ENCODE measurements at regions not wholly inside any gene's neighbourhood (a gene's known extent, or its start where the extent isn't known, plus 50 kb on each side); places are given as distances from the start of the nearest gene placed in this dataset.
"Not testable (repeated sequence)": the region's sequence is repeated elsewhere in the genome, so short reads cannot be mapped to it uniquely, and the experiment has no call there.

DNA sequence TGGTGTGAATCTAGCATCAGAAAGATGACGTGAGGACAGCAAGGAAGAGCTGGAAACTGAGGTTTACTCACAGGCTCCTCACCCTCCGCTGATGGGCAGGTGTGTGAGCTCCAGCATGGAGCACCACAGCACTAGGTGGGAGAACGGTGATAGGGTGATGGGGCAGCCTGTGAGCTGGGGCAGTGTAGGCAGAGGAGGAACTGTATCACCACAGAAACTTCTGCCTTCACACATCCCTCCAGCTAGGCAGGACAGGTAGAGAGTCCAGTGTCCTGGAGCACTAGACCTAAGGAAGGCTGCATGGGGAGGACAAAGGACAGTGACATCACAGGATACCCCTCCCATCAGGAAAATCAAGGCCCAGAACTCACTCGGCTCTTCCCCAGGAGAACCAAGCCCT is 241.8 kb upstream of the PRSS58 start:
- no peak for DNase-seq (ENCODE audit: low read depth)

DNA sequence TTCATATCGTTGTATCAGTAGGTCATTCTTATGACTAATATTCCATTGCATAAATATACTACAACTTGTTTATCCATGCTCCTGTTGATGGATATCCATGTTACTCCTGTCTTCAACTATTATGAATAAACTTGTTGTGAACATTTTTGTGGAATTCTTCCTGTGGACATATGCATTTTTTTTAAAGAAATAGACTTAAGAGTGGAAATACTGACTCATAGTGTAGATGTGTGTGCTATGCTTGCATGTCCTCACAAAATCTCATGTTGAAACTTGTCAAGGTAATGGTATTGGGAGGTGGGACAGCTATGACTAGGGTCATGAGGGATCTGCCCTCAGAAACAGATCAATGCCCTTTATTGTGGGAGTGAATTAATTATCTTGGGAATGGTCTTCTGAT is 240.5 kb upstream of the PRSS58 start:
- DNase-seq (ENCODE audit: low read depth): no peak

DNA sequence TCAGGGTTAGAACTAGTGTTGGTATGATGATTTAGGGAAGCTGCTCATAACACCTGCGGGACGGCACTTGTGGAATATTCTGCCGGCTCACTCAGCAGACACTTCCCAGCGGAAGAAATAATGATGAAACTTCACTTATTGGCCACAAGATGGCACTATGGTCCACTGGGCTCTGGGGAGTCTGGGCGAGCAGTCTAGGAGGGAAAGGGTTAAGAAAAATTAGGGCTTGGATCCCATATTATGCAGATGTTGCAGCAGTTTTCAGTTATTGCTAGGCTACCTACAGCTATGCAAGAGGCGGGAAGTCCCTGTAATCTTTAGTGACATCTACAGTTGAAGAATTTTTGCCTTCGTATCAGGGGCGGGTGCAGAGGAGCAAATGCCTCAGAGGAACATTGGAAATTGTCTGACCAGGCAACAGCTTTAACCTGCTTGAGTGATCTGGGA is 238.7 kb upstream of the PRSS58 start:
- no peak for DNase-seq (ENCODE audit: low read depth)

DNA sequence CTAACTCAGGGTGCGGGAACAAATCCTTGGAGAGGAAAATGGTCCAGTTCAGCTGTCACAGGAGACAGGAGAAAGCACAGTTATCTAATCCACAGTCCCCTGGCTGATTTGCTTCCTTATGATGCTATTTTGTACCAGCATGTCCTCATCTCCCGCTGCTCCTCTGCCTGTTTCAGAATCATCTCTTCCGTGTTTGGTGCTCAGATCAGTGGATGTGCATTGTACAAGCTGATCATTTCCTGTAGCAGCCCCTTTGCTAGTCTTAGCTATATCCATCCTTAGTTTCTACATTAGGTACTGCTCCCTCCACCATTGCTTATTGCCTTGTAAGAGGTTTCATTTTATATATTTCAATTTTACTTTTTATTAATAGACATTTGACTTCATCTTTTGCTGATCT is 238.0 kb upstream of the PRSS58 start:
- not testable (repeated sequence) for DNase-seq (ENCODE audit: low read depth)

DNA sequence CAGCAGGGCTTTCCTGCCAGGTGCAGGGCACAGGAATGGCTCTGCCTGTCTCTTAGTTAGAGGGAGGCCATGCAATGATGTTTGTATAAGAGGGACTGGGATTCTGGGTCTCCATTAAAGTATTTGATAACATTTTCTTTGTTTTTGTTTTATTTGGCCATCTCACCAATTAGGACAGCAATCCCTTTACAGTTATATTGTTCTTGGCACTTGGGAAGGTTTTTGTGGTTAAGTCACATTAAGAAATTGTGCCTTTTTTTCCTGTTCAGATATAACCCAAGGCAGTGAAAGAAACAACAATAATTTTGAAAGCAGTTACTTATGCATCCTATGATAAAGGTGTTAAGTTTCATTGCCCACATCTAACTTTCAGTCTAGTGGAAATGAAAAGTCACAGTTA is 237.4 kb upstream of the PRSS58 start:
- not testable (repeated sequence) for DNase-seq (ENCODE audit: low read depth)

DNA sequence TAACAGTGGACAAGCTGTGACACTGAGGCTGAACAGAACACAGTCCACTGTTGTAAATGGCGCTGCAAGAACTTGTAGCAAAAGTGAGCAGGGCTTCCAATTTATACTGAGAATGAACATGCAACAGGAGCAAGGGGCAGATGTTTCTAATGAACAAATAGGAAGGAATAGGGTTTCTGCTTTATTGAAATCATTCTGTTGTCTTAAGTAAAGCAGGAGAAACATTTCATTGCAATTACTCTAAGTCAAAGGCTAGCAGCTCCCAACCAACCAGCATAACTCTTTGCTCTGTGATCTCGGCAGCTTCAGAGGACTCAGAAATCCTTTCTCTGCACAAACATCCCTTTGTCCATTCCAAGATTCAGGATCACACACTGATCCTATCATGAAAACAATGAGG is 236.2 kb upstream of the PRSS58 start:
- no peak for DNase-seq (ENCODE audit: low read depth)

DNA sequence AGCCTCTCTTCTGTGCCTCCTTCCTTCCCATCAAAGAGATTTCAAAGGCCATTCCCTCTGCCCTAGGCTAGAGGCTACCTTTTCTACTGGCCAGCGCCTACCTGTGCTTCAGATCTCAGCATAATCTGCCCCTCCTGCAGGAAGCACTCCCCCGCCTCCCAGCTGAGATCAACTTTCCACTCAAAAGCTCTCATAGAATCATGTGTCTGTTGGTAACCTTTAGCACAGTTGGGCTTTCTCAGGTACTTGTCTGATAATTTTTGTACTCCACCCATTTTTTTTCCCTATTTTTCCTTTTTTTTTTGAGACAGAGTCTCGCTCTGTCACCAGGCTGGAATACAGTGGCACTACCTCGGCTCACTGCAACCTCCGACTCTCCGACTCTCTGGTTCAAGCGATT is 231.0 kb upstream of the PRSS58 start:
- no peak for DNase-seq (ENCODE audit: low read depth)

DNA sequence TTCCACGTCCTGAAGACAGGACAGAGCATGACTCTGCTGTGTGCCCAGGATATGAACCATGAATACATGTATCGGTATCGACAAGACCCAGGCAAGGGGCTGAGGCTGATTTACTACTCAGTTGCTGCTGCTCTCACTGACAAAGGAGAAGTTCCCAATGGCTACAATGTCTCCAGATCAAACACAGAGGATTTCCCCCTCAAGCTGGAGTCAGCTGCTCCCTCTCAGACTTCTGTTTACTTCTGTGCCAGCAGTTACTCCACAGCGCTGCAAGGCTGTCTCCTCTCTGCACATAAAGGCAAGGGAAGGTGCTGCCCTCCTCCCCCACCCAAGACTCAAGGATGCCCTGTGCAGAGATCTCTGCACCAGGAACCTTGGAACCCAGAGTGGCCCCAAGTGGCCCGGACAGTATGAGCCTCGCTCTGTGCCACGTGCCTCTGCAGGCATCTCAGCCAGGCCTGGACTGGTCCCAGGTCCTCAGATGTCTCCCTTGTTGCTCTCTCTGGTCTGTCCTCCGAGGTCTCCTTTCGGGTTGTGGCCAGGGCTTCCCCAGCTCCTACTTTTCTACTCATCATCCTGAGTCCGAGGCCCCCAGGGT is 230.3 kb upstream of the PRSS58 start:
- DNase-seq (ENCODE audit: low read depth): no peak

DNA sequence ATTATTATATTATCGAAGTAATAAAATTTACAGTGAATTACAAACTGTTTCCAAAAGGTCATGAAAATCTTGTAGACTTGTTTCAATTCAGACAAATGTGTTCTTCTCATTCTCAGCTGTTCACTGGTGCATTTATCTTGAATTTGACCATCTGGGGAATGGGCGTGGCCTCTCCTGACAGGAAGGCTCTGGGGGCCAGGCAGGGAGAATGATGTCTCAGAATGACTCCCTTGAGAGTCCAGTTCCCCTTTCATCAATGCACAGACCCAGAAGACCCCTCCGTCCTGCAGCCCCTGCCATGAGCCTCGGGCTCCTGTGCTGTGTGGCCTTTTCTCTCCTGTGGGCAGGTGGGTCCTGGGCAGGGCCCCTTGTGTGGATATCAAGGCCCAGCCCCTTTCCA is 229.7 kb upstream of the PRSS58 start:
- DNase-seq (ENCODE audit: low read depth): not testable (repeated sequence)

DNA sequence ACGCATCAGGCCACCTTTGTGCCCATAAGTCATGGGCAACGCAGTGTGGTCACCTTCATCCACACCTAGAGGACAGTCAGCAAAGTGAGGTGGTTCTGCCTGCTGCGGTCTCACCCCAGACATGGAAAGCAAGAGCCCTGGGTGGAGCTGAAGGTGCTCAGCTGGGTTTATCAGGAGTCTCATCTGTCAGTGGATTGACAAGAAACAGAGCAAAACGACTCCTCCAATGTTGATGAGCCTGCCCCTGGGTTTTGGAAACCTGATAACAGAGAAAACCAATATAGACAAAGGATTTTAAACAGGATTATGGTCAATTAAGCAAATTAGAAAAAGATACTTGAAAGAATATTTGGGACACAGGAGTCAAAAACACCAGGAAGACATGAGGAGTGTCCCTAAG is 229.3 kb upstream of the PRSS58 start:
- DNase-seq (ENCODE audit: low read depth): no peak

DNA sequence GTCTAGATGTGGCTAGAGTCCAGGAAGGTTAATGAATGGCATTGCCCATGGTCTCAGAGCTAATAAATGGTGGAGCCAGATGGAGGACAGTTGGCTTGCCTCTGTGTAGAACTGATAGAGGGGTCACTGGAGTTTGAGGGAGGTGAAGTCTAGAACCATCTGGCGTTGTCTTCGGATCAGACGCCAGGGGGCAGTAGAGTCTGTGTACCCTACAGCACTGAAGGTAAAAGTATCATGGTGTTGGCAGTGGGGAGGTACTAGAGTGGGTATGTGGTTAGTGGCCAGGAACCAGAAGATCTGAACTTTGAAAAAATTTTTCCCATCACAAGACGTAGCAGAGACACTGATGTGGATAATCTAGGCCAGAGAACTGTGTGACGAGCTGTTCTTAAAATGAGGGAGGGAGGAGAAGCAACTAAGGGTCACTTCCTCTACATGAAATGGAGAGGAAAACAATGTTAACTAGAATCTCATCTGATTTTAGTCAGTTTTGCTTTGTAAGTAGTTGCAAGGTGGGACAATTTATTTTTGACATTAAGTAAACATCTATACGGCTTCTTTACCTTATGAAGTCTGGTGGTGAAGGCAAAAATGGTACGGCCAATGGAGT is 227.9 kb upstream of the PRSS58 start:
- DNase-seq (ENCODE audit: low read depth): no peak

DNA sequence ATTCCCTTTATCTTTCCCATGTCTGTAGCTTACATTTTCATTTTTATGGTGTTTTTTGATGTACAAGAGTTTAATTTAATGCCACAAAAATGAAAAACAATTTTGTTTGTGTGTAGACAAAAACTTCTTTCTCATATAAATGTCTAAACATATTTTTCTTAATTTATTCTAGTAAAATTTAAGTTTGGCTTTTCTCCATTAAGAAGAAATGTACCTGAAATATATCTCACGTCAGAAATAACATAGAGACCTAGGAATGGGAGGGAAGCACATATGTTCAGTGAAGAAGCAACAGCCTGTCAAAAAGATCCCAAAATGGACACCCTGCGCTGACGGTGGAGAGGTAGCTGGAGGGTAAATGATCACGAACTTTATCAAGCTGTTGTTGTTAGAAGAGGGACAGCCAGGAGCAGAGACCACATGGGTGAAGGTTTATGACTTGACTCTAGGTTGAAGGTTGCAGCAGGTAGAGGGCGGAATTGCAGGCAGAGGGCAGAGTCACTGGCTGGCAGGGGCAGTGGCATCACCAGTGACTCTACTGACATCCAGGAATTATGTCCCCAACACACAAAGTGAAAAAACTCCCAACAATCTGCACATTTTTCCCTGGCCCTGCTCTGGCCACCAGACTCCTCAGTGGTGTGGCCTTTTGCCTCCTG is 225.9 kb upstream of the PRSS58 start:
- DNase-seq (ENCODE audit: low read depth): no peak

DNA sequence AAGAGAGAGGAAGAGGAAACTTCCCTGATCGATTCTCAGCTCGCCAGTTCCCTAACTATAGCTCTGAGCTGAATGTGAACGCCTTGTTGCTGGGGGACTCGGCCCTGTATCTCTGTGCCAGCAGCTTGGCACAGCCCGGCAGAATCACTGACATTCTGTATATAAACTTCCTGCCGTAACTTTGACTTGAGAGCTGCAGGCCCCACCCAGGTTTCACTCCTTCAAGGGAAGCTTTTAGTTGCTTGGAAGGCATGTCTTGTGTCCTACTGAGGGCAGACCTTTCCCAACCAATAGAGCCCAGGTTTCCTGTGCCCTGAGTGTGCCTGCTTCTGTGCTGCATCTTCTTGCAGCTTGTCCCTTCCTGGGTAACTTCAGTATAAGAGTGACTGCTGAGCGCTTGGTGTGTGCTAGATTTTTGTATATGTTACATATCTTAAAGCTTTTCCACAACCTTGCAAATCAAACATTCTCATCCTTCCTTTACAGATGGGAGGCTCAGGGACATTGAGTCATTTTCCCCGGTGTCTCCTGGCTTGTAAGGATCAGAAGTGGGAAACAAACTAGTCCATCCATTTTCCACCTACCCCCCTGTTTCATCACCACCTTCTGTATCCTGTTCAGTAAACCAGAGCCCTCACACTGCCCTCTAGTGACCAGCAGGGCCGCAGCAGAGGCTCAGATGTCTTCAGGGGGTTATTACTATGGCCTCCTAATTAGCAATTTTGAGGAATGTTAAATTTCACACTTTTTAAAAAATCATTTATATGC is 225.2 kb upstream of the PRSS58 start:
- no peak for DNase-seq (ENCODE audit: low read depth)

DNA sequence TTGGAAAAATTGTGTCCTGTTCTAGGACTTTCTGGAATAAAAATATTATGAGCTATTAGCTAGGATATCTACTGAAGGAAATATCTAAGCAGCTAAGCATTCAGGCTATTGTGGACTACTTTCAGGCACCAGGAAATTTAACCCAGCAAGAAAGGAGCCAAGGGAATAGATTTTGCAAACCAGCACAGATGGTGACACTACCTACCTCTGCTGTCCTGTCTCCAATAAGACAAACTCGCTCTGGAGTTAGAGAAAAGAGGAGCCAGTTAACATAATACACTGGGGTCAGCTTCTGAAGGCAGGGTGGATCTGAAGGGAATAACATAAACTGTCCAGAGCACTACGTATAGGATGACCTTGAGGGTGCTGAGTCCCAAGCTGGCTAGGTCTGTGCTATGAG is 223.7 kb upstream of the PRSS58 start:
- DNase-seq (ENCODE audit: low read depth): no peak

DNA sequence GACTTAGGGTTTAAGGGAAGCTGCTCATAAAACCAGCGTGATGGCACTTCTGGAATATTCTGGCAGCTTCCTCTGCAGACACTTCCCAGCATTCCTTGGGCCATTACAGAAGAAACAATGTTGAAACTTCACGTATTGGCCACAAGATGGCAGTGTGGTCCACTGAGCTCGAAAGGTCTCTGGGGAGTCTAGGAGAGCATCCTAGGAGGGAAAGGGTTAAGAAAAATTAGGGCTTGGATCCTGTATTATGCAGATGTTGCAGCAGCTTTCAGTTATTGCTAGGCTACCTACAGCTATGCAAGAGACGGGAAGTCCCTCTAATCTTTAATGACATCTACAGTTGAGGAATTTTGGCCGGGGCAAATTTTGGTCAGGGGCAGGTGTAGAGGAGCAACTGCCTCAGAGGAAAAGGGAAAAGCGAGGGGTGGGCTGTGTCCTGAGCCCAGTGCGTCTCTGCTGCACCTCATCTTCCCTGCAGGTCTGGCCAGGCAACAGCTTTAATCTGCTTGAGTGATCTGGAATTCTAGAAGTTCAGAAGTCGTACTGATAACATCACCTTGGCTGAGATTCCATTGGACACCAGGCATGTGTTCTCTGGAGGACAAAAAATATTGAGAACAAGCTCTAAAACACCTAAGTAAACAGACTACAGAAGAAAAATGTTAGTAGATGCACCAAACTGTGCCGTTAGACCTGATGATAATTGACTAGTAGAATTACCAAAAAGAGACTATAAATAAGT is 220.8 kb upstream of the PRSS58 start:
- no peak for DNase-seq (ENCODE audit: low read depth)

DNA sequence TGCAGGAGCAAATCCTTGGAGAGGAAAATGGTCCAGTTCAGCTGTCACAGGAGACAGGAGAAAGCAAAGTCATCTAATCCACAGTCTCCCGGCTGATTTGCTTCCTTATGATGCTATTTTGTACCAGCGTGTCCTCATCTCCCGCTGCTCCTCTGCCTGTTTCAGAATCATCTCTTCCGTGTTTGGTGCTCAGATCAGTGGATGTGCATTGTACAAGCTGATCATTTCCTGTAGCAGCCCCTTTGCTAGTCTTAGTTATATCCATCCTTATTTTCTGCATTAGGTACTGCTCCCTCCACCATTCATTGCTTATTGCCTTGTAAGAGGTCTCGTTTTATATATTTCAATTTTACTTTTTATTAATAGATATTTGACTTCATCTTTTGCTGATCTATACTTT is 219.9 kb upstream of the PRSS58 start:
- DNase-seq (ENCODE audit: low read depth): not testable (repeated sequence)

DNA sequence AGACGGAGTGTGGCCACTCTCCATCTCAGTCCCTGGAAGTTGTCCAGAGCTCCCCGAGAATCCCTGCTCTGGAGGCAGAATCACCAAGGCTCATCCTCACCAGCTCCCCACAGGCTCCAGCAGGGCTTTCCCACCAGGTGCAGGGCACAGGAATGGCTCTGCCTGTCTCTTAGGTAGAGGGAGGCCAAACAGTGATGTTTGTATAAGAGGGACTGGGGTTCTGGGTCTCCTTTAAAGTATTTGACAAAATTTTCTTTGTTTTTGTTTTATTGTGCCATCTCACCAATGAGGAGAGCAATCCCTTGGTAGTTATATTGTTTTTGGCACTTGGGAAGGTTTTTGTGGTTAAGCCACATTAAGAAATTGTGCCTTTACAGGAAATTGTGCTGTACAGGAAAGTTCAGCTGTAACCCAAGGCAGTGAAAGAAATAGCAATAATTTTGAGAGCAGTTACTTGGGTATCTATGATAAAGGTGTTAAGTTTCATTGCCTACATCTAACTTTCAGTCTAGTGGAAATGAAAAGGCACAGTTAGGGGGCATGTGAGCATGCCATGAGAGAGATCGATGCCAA is 219.3 kb upstream of the PRSS58 start:
- DNase-seq (ENCODE audit: low read depth): no peak

DNA sequence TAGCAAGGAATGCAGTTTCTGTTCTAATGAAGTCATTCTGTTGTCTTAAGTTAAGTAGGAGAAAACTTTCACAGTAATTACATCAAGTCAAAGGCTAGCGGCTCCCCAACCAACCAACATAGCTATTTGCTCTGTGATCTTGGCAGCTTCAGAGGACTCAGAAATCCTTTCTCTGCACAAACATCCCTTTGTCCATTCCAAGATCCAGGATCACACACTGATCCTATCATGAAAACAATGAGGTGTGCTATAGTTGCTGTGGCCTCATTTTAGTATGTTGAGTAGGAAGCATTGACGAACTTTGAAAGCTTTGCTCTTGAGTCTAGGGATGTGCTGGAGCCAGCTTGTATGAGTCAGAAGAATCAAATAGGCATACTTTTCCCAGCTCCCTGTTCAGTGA is 218.2 kb upstream of the PRSS58 start:
- DNase-seq (ENCODE audit: low read depth): no peak

DNA sequence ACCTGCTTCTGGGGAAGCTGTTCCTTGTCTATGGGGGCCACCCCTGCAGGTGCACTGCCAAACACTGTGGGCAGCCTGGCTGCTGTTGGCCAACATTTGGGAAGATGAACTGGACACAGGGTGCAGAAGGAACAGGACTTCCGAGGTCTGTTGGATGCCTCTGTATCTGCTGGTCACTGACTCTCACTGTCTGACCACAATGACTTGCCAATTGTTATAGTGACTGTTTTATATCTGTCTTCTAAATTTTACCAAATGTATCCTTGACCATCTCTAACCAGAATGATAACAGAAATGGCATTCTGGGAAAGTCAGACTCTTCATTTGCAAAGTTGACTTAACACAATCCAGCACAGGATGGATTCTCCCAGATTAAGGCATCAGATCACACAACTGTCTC is 214.0 kb upstream of the PRSS58 start:
- no peak for DNase-seq (ENCODE audit: low read depth)

DNA sequence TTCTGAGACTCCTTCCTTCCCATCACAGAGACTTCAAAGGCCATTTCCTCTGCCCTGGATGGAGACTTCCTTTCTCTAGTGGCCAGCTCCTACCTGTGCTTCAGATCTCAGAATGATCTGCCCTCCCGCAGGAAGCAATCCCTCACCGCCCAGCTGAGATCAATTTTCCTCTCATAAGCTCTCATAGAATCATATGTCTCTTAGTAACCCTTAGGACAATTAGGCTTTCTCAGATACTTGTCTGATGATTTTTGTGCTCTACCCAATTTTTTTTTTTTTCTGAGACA is 212.6 kb upstream of the PRSS58 start:
- DNase-seq (ENCODE audit: low read depth): no peak

DNA sequence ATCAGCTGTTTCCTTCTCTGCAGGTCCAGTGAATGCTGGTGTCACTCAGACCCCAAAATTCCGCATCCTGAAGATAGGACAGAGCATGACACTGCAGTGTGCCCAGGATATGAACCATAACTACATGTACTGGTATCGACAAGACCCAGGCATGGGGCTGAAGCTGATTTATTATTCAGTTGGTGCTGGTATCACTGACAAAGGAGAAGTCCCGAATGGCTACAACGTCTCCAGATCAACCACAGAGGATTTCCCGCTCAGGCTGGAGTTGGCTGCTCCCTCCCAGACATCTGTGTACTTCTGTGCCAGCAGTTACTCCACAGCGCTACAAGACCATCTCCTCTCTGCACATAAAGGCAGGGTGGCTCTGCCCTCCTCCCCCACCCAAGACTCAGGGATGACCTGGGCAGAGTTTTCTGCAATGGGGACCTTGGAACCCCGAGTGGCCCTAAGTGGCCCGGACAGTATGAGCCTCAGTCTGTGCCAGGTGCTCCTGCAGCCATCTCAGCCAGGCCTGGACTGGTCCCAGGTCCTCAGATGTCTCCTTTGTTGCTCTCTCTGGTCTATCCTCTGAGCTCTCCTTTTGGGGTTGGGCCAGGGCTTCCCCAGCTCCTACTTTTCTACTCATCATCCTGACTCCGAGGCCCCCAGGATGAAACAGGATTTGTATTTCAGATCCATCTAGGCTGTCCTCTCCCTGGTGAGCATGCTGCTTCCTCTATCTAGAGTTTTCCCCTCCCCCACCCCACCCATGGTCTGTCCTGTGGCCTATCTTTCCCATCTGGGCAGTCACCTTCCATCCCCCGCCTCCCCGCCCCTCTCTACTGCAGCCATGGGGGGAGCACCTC is 212.1 kb upstream of the PRSS58 start:
- DNase-seq (ENCODE audit: low read depth): no peak
